NCI-H1930 (cell line): ENCODE measurements at regions not wholly inside any gene's neighbourhood (a gene's known extent, or its start where the extent isn't known, plus 50 kb on each side); places are given as distances from the start of the nearest gene placed in this dataset.
"Not testable (repeated sequence)": the region's sequence is repeated elsewhere in the genome, so short reads cannot be mapped to it uniquely, and the experiment has no call there.

Experiments
- DNase-seq, 2 experiments: peaks; one replicate each; lab custom pipeline; 2025; lab: John Stamatoyannopoulos, UW

DNA sequence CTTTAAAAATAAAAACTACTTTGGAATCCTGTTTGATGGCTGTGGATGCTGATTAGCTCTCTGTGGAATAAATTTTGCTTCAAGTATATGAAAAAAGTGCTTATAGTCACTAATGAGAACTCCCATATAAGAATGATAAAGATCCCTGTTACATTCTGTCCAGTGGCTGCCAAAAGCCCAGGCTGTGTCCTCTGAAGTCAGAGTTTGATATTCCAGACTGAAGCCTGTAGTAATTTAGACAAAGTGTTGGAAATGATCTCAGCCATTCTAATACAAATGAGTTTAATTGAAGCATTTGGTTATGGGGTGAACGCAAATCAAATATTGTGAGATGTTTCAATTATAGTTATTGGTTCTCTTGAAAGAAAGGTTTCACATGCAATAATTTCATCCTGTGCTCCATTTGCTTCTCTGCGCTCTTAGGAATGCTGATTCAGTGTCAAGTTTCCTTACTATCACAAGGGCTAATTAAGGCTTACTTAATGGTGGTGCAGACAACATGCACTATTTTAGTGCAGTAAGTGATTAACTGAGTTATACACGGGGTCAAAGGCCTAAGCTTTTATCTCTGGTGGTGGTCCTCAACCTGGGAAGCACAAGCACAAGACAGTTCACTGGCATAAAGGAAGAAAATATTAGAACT is 867.6 kb downstream of the SORCS1 start:
- no peak for DNase-seq

DNA sequence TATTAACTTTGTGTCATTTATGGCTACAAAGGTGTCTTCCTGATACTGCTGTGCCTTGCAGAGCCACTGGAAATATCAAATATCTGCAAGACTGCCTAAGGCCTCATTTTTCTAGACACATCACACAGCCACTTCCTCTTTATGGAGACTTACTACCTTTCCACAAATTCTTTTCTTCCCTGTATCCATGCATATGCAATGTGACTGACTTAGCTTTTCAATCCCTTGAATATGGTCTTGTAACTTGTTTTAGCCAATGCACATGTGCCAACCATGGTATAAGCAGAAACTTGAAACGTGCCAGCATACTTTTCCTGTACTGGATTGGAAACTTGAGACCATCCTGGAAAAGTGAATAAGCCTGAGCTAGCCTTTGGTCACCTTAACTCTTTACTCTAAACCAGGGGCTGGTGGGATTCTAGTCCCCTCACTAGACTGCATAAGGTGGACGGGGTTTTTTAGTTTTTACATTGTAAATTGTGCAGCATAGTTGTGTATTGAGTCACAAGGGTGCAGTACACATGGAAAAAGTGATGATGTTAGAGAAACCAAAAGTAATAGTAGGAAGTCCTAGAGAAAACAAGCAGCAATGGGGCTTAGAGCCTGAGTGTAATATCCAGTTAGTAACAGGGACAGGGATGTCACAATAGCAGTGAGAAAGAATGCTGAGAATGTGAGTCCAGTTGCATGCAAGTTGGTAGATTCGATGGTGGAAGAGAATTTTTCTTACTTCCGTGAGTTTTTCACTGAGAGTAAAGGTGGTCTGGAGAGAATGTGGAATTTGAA is 879.5 kb downstream of the SORCS1 start:
- DNase-seq: no peak

DNA sequence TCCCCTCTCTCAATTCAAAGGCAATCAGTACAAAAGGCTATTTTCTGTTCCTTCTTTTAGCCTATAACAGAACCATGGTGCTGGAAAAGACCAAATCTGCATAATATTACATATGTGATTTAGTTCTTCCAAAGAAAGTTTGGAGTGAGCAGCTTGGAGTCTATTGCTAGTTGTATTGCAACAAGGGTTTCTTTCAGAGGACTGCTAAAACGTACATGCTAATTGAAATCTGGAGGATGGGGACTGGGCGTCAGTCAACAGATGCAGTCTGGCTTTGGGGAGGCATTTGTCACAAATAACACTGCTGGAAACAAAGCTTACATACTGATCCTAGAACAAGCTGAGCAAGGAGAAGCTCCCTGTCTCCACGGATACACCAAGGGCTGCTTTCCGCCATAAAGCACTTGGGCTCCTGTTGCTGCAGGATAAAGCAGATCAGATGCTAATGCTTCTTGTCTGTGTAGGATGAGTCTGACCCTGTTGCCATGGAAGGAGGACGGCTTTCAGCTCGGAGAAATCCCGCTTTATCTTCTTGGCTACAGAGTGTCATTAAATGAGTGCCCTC is 883.5 kb downstream of the SORCS1 start:
- no peak for DNase-seq

- no peak for DNase-seq
Measured at GRCh38 chr10:106278383-106278782, 886.1 kb downstream of the SORCS1 start.

GRCh38 chr10:106271237-106271636 is 893.3 kb downstream of the SORCS1 start:
- DNase-seq: no peak

DNA sequence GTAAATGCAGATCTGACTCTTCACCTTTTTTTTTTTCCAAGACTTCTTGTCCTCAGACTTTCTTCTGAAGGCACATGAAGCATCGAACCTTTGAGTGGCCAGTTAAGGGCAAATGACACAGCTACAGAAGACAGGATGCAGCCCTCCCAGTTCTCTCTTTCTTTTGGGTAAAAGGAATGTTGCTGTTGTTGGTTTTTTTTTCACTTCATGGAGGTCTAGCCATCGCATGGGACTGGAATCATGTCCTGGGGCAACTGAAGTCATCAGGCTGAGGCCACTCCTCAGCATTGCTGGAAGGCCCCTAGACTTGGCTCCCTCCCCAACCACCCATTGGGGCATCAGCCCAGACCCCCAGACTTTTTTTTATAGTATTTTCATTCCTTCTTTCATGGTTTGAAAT is 896.5 kb downstream of the SORCS1 start:
- DNase-seq: no peak

DNA sequence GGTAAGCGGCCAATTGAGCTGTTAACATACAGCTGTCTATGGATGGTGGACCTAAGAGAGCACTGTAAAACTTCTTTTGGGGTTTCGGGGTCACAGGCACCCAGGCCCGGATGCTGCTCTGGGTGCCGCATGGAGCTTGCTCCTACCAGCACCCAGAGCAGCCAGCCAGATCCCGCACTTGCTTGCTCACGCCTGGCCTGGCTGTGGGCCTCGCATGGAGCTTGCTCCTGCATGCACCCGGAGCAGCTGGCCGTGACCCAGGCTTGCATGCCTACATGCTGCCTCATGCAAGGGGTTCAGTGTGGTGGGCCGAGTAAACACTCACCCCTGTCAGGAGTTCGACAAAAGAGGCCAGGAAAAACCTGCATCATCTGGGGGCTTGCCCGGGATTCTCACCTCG is 896.9 kb downstream of the SORCS1 start:
- DNase-seq: no peak

DNA sequence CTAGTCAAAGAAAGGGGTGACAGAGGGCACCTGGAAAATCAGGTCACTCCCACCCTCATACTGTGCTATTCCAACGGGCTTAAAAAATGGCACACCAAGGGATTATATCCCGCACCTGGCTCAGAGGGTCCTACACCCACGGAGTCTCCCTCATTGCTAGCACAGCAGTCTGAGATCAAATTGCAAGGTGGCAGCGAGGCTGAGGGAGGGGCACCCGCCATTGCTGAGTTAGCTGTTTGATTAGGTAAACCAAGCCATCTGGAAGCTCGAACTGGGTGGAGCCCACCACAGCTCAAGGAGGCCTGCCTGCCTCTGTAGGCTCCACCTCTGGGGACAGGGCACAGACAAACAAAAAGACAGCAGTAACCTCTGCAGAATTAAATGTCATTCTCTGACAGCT is 907.1 kb downstream of the SORCS1 start:
- DNase-seq: not testable (repeated sequence)

DNA sequence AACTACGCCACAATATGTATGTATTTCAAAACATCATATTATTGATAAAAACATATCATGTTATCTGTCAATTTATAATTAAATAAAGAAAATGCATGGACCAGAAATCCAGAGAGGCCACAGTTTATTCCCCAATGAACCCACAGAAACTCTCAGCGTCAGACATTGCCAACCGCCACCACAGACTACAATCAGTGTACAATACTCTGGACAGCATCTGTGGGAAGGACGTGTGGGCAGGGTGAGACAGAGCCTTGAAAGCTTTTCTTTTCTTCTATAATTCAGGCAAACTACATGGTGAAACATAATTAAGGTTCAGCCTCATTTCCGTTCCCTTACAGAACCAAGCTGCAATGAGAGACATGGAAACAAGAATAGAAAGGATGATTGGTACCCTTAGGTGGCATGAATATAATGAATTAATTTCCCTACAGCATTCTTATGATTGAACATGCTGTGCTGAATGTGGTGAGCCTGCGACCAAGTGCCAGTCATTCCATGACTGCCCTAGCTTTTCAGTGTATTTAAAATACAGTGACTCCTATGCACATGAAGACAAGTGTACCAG is 909.3 kb downstream of the SORCS1 start:
- DNase-seq: no peak

DNA sequence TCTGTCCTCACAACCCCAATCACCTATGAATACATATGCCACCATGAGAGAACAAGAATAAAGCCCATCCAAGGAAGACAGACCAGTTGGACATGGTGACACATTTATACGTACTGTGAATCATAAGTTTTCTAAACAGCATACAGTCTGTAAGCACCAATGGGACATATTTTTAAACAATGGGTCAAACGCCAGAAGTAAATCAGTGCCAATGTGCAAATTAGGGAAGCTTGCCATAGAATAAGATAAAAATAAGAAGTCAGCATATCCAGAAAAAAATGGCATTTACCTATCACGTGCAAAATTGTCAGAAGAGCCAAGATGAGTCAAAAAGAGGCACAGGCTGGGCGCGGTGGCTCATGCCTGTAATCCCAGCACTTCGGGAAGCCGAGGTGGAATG is 910.4 kb downstream of the SORCS1 start:
- DNase-seq: no peak

DNA sequence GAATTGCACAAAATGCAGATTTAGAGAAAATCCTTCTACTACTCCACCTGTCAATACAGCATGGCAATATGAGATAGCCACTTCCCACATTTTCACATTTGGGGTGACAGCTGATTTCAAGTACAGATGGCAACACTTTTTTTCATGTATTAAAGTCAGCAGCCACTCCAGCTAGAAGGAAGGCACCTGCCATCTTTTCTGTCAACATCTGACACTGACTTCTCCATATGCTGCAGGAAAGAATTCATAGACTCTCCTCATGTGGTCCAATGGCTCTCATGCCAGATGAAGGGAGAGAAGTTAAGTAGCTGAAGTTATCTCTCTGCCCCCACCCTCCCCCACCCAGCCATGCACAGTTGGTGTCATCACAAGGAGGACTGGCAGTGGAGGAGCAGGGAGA is 912.0 kb downstream of the SORCS1 start:
- no peak for DNase-seq

GRCh38 chr10:106251573-106251972 is 912.9 kb downstream of the SORCS1 start:
- DNase-seq: no peak

- DNase-seq: no peak
Measured at GRCh38 chr10:106242301-106242700, 922.2 kb downstream of the SORCS1 start.

DNA sequence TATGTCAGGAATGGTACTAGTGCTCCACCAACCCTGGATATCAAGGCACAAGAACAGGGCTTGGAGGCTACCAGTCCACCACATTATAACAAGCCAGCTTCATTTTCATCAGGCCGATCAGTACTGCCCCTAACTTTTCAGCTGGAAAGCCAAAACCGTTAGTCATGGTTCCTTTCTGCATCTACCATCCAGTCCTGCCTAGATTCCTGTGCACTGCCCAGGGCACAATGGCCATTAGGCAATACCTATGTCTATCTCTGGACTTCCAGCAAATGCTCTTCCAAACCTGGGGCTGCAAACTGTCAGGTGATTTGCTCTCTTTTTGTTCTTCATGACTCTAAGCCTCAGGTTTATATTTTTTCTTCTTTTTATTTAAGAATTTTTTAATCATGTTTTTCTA is 937.7 kb downstream of the SORCS1 start:
- no peak for DNase-seq

- no peak for DNase-seq
Measured at GRCh38 chr10:106226142-106226541, 938.4 kb downstream of the SORCS1 start.

GRCh38 chr10:106224676-106225075 is 939.8 kb downstream of the SORCS1 start:
- DNase-seq: no peak

- no peak for DNase-seq
Measured at GRCh38 chr10:106217627-106218026, 946.9 kb downstream of the SORCS1 start.

- no peak for DNase-seq
Measured at GRCh38 chr10:106216085-106216484, 948.4 kb downstream of the SORCS1 start.

DNA sequence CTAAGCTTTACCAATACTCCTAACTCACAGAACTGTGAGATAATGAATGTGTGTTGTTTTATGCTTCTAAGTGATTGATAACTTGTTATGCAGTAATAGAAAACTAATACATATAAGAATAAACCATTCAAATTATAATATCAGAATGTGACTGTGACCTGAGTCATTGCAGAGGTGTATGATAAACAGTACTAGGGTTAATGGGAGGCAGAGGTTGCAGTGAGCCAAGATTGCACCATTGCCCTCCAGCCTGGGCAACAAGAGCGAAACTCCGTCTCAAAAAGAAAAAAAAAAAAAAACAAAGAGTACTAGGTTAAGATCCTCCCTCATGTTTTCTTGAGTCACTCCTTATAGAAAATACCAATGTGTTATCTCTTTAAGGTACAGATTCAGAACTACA is 950.3 kb downstream of the SORCS1 start:
- DNase-seq: no peak

DNA sequence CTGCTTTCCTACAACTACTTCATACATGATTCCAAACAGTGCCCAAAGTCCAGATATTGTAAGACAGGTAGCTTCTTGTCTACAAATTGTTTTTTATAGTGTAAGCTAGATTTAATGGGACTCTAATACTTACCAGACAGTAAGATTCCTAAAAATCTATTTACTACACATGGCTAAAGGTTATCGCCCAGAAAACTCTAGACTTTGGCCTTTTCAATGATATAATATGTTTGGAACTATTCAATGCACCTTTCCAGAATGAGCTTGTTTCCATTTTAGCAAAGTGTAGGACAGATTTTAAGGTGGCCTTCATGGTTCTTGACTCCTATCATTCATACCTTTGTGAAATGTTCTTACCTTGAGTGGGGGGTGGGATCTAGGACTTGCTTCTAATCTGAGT is 951.0 kb downstream of the SORCS1 start:
- DNase-seq: no peak

GRCh38 chr10:106198275-106198674 is 966.2 kb downstream of the SORCS1 start:
- no peak for DNase-seq

- DNase-seq: no peak
Measured at GRCh38 chr10:106189292-106189691, 975.2 kb downstream of the SORCS1 start.

GRCh38 chr10:106185951-106186350 is 978.6 kb downstream of the SORCS1 start:
- no peak for DNase-seq
